GM12891 (cell line): ENCODE measurements at regions not wholly inside any gene's neighbourhood (a gene's known extent, or its start where the extent isn't known, plus 50 kb on each side); places are given as distances from the start of the nearest gene placed in this dataset.
A peak's percentile ranks its signal among the peaks of the same experiment; 100 is the strongest.

Source experiments
- DNase-seq: peaks from one replicate; pipeline ENCODE4 v3.0.0; 2011; ENCODE audit warnings: low spot score; ENCODE audit not compliant: insufficient read length
- FAIRE-seq: peaks from 2 replicates; lab custom pipeline; 2011; peaks lifted over from hg19 to GRCh38; lab: Jason Lieb, UNC
- PAX5 ChIP-seq: IDR thresholded peaks from 2 replicates; pipeline ENCODE4 v1.6.1; 2011; ENCODE audit warnings: low read length, moderate library complexity, mild to moderate bottlenecking; ENCODE audit not compliant: insufficient read depth, severe bottlenecking
- POLR2A ChIP-seq: IDR thresholded peaks from 2 replicates; pipeline ENCODE4 v1.6.1; 2011; ENCODE audit warnings: low read depth, low read length, control low read depth
- POLR2AphosphoS5 ChIP-seq: IDR thresholded peaks from 2 replicates; pipeline ENCODE4 v1.6.1; 2011; ENCODE audit warnings: low read depth, low read length, control low read depth
- POU2F2 ChIP-seq: IDR thresholded peaks from 2 replicates; pipeline ENCODE4 v1.6.1; 2011; ENCODE audit warnings: low read depth, mild to moderate bottlenecking, control low read depth, low read length, moderate library complexity
- SPI1 ChIP-seq: IDR thresholded peaks from 2 replicates; pipeline ENCODE4 v1.6.1; 2011; ENCODE audit warnings: low read depth, low read length, control low read depth
- TAF1 ChIP-seq: IDR thresholded peaks from 2 replicates; pipeline ENCODE4 v1.6.1; 2011; ENCODE audit warnings: low read depth, low read length, control low read depth

DNA sequence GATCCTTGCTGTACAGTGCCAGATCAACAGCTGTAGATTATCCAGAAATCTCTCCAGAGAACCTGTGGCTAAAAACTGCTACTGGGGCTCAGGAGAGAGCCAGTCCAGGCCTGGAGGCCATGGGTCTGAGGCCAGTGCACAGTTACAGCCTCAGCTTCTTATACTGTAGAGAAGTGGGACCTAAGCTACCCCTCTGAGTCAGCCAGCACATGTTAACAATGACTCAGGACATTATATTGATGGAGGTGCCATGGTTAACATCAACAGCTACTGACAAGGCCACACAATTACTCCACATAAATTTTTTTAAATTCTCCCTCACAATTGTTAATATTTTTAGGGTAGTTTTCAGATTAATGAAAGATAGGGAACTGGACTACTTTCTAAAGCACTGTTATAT, 138.5 kb downstream of the RBM26 start:
- no peak for TF ChIP-seq POLR2AphosphoS5
- no peak for TF ChIP-seq SPI1
- no peak for TF ChIP-seq POU2F2
- TF ChIP-seq PAX5 = no peak
- TF ChIP-seq POLR2A = no peak
- TF ChIP-seq TAF1 = no peak
- FAIRE-seq = no peak
- no peak for DNase-seq

DNA sequence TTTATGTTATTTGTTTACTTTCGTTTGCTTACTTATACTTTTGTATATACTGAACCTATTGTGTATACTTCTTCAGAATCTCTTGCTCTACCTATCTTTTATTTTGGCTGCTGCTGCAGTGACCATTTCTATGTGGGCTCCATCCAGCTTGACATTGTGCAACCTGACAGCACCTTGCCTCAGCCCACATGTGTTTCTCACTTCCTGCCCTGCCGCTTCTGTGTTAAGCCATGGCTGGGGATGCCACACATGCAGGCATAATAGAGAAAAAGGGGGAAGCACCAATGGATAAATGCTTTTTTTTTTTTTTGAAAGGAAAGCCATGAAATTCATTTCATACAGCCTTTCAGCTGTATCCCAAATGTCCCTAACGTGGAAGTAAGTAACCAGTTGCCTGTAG, 147.6 kb downstream of the RBM26 start:
- FAIRE-seq = peak; percentile 80
- TF ChIP-seq POLR2A (no peak), SPI1 (peak; percentile 72)
- DNase-seq = no peak

DNA sequence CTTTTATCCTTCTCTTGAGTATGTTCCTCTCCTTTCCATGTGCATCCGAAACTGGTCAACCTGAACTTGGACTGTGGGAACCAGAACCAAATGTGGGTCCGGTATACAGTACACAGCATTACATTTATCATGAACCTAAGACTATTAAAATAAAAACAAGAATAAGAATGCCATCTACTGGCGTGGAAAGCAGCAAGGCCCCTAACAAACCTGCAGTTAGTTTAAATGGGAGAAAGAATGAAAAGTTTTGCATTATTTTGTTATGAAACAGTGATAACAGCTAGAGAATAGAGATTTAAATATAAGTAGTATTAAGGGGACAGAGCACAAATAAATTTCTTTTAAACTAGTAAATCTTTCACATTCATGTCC, 159.5 kb downstream of the RBM26 start:
- DNase-seq (no peak), FAIRE-seq (no peak)
- TF ChIP-seq SPI1 (no peak), POU2F2 (no peak), POLR2A (no peak), POLR2AphosphoS5 (no peak), TAF1 (no peak), PAX5 (no peak)

DNA sequence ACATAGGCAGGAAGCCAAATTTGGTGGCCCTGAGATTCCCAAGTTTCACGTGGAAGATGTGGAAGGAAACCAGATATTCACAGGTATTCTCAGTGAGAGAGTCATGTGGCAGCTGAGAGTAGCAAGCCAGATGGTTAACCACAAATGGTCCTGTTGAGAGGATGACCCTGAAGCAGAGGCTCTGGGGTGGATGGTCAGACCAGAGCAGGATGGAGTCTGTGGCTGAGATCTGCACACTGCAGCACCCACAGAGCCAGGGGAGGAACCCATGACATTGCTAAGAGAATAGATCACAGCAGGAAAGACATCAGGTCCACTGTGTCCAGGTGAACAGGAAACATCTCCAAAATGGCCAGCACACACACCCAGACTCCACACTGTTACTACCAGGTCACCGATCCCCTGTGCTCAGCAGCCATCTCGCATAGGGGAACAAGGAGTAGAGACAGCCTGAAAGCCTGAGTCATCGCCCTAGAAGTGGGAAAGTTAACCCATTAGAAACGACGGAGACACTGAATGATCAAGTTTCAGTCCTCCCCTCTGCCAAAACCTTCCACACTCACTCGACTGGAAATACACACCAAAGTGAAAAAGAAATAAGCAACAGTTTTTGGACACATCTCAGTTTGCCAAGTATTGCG, 160.0 kb downstream of the RBM26 start:
- TF ChIP-seq SPI1 (no peak), TAF1 (no peak), PAX5 (no peak), POLR2A (no peak), POLR2AphosphoS5 (no peak), POU2F2 (no peak)
- DNase-seq (no peak), FAIRE-seq (peak; percentile 85)

DNA sequence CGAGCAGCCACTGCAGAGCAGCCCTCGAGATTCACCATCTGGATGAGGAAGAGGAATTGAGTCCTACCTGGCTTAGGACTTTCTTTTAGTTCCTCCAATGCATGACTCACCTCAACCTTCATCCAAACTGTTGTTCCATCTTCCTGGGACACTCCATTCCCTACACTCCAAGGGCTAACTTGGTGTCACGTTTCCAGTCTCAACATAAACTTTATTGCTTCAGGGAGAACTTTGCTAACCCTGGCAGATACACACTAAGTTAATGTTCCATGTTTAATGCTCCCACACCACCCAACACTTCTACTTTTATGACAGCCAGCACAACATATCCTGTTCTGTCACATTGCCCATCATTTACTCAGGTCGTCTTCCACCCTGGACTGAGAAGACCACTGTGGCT, 164.4 kb downstream of the RBM26 start:
- FAIRE-seq (no peak), DNase-seq (no peak)
- TF ChIP-seq TAF1 (no peak), POLR2A (no peak), SPI1 (no peak), POLR2AphosphoS5 (no peak), PAX5 (no peak), POU2F2 (no peak)

DNA sequence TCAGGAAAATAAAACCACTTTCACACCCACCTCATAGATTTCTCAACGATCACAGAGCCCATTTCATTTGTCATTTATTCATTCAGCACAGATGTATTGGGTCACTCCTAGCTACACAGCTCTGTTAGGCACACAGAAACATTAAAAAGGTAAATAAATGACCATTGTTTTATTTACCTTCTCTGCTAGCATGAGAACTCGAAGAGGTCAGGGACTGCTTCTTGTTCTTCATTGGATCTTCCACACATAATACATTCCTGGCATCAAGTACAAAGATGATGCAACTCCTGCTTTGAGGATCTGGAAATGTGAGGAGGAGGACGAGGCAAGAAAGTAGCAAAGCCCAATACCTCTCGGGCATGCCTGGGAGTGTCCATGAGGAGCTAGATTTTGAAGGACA, 168.1 kb downstream of the RBM26 start:
- no peak for DNase-seq
- FAIRE-seq = no peak
- no peak for TF ChIP-seq SPI1
- no peak for TF ChIP-seq POU2F2
- no peak for TF ChIP-seq TAF1

DNA sequence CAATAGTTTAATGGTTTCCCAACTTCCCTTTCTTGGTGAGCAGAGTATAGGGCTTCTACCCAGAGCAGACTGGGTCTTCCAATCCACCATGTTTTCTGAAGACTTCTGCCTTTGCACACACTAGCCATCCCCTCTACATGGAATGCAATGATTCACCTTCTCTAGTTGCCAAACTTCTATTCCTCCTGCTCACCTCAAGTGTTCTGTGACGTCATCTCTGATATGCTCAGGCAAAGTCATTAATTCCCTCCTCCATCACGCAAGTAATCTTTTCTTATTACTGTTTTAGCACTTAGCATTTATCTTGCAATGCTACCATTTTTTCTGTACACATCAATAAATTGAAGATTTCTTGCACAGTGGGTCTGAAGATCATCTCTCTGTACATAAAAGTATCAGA, 174.2 kb downstream of the RBM26 start:
- DNase-seq (no peak), FAIRE-seq (no peak)
- TF ChIP-seq TAF1 = no peak
- TF ChIP-seq POU2F2 = no peak
- no peak for TF ChIP-seq POLR2A
- no peak for TF ChIP-seq POLR2AphosphoS5
- TF ChIP-seq PAX5 = no peak
- no peak for TF ChIP-seq SPI1

DNA sequence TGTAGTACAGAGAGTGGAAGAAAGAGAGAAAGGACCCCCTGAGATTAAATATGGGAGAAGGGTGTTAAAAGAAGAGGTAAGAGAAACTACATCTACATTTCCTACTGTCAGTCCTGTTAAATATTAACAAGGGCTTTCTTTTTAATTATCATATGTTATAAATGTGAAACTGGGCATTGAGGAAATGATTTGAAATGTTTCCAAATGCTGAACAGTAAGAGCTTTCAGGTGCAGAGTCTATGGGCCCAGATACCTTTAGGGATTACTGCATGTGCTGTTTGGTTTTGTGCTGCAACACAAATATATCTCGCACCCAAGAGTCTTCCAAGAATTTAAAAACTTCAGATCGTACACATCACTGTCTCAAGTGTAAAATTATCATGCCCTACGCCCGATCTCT, 176.3 kb downstream of the RBM26 start:
- DNase-seq = no peak
- no peak for FAIRE-seq
- TF ChIP-seq POLR2A (no peak), POU2F2 (no peak), SPI1 (no peak), TAF1 (no peak), PAX5 (no peak), POLR2AphosphoS5 (no peak)

DNA sequence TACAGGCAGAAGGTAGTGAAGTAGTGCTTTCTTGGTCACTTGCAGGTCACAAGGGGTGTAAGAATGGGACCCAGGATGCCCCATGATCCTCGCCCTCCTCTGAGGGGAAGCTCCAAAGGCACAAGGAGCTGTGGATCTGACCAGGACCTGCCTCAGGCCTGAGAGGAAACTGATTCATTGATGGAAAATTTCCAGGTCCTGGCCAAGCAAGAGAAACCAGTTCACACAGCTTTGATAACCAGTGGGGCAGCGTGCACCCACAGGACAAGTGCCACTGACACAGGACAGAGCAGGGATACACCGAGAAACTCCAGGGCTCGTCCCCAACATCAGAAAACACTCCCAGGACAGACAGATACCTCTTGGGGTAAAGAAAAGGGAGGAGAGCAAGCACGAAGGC, 177.1 kb downstream of the RBM26 start:
- no peak for DNase-seq
- TF ChIP-seq SPI1 = no peak
- FAIRE-seq = no peak

DNA sequence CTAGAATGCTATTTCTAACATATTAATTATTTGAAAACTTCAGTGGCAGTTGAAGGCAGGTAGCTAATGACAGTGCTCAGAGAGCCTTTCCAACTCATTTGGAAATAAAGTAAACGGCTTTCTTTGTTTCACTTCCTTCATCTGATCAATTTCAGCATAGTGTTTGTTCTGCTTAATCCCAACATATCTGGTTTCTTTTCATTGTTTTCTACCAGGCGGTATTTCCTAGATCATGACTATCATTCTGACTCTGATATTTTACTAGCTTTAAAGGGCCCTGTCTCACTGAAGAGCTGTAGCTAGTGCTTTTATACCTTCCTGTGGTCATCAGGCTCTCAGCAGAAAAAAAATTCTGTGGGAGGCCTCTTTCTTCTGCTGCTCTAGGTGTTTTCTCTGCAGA, 178.6 kb downstream of the RBM26 start:
- DNase-seq (no peak), FAIRE-seq (peak; percentile 74)
- no peak for TF ChIP-seq TAF1
- no peak for TF ChIP-seq POLR2AphosphoS5
- TF ChIP-seq PAX5 = no peak
- TF ChIP-seq POLR2A = no peak
- TF ChIP-seq SPI1 = peak; percentile 90
- TF ChIP-seq POU2F2 = no peak

DNA sequence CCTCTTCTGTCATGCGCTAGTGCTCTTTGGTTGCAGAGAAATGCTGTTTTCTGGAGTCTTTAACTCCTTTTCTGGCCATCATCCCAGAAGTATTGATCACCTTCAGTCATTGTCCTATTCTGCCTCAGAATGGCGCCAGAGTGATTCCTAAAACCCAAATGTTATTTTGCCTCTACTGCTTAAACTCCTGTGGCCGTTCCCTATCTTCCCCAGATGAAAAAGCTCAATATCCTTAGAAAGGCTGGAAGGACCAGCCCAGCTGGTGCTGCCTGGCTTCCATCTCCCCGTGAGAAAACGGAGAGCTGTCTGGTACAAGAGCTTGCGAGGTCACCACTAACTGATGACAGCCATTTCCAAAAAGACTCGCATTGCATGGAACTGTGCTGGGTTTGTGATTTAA, 179.1 kb downstream of the RBM26 start:
- TF ChIP-seq PAX5 (no peak), TAF1 (no peak), POLR2A (no peak), POLR2AphosphoS5 (no peak), SPI1 (no peak), POU2F2 (no peak)
- DNase-seq = no peak
- peak; percentile 76 for FAIRE-seq
